K562 (cell line): ENCODE measurements at regions not wholly inside any gene's neighbourhood (a gene's known extent, or its start where the extent isn't known, plus 50 kb on each side); places are given as distances from the start of the nearest gene placed in this dataset.

Source experiments
- CREB3 ChIP-seq: fragments of 450-650 bp; conservative IDR thresholded peaks from 2 replicates; pipeline ENCODE4 v1.6.1; 2016; ENCODE audit warnings: missing genetic modification characterization, low read depth, mild to moderate bottlenecking, missing compliant biosample characterization, moderate library complexity
- CTCF ChIP-seq, 3 experiments: IDR thresholded peaks in 2 of 3; conservative IDR thresholded peaks in 1 of 3; 2 replicates each; pipeline ENCODE4 v1.5.1; 2011 to 2012; ENCODE audit warnings: low read length in 3 of 3, mild to moderate bottlenecking in 3 of 3, control low read depth in 2 of 3, improper control_type of control experiment in 1 of 3, inconsistent platforms in 1 of 3, low read depth in 1 of 3, mixed read lengths in 1 of 3, moderate library complexity in 1 of 3; ENCODE audit not compliant: insufficient read depth in 2 of 3
- GTF2F1 ChIP-seq: IDR thresholded peaks from 2 replicates; pipeline ENCODE4 v1.6.1; 2011; ENCODE audit warnings: low read depth, low read length, improper control_type of control experiment
- HDAC6 ChIP-seq: IDR thresholded peaks from 2 replicates; pipeline ENCODE4 v1.6.1; 2012; ENCODE audit warnings: low read depth, mild to moderate bottlenecking, control low read depth, inconsistent platforms, low read length, moderate library complexity
- JUND ChIP-seq, 2 experiments: IDR thresholded peaks; 2 replicates in 1 of 2; 3 replicates in 1 of 2; pipeline ENCODE4 v1.6.1; 2011; ENCODE audit warnings: borderline replicate concordance in 2 of 2, low read depth in 2 of 2, low read length in 2 of 2, improper control_type of control experiment in 1 of 2, missing biosample characterization in 1 of 2, missing genetic modification characterization in 1 of 2, missing genetic modification reagents in 1 of 2
- PHF20 ChIP-seq: fragments of 450-650 bp; IDR thresholded peaks from 2 replicates; pipeline ENCODE4 v1.6.1; 2018; ENCODE audit not compliant: partially characterized antibody
- RAD21 ChIP-seq, 2 experiments: fragments of 250-450 bp in 1 of 2; fragments of 450-650 bp in 1 of 2; sonication (Bioruptor Pico) in 1 of 2; formaldehyde crosslinking in 1 of 2; IDR thresholded peaks in 1 of 2; conservative IDR thresholded peaks in 1 of 2; 2 replicates each; pipeline versions ENCODE4 v1.4.0 to v1.8.0; 2020 to 2022; ENCODE audit warnings: mild to moderate bottlenecking in 2 of 2, moderate library complexity in 1 of 2
- SNAPC5 ChIP-seq: fragments of 250-450 bp; sonication (Bioruptor Pico); IDR thresholded peaks from 2 replicates; pipeline ENCODE4 v1.8.0; 2021; ENCODE audit warnings: moderate library complexity, mild to moderate bottlenecking, inconsistent platforms
- ZNF174 ChIP-seq: fragments of 250-450 bp; sonication (Bioruptor Pico); IDR thresholded peaks from 2 replicates; pipeline ENCODE4 v1.4.0; 2020; ENCODE audit warnings: mild to moderate bottlenecking
- ZNF347 ChIP-seq: fragments of 450-650 bp; formaldehyde crosslinking; IDR thresholded peaks from 2 replicates; pipeline ENCODE4 v1.4.0; 2020; ENCODE audit warnings: low read depth, mild to moderate bottlenecking, moderate library complexity
- ZNF384 ChIP-seq: IDR thresholded peaks from 2 replicates; pipeline ENCODE4 v1.6.1; 2012; ENCODE audit warnings: low read depth, low read length, improper control_type of control experiment
- ZNF512 ChIP-seq: IDR thresholded peaks from 2 replicates; pipeline ENCODE4 v1.6.1; 2016; ENCODE audit warnings: missing genetic modification characterization, missing compliant biosample characterization
- ZSCAN29 ChIP-seq: fragments of 450-650 bp; IDR thresholded peaks from 2 replicates; pipeline ENCODE4 v1.6.1; 2017

DNA sequence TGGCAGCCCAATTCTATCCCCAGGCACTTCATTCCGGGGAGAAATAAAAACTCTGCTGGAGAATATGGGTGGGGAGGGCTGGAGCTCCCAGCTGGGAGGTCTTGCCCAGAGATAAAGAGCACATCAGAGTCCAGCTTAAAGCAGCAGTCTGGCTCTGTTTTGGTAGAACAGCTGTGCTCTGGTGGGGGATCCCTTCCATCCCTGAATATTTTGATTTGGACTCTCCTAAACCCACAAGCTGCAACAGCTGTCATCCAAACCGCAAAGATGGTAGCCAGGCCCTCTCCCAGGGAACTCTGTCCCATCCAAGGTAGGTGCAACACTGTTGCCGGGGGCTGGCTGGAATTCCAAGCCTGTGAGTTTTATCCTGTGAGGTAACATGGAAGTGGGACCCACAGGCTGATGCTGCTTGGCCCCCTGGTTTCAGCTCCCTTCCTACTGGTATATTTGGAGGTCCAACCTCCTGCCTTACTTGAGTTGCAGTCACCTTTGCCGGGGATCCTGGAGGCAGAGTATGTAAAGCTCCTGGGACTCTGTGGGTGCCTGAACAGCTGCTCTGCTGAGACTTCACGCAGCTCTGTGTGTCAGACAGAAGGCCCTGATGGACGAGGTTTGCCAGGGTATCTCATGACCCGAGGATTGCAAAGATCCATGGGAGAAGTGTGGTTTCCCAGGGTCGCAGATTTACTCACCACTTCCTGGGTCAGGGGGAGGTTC, 203.5 kb upstream of the ITM2A start:
- TF ChIP-seq ZSCAN29 (no peak), JUND (IDR thresholded peaks at IDR 0.05; ENCODE audit: borderline replicate concordance, low read depth, low read length) (no peak), JUND (tag; IDR thresholded peaks at IDR 0.05; ENCODE audit: borderline replicate concordance, low read depth, low read length) (no peak), ZNF512 (tag) (no peak), CTCF (IDR thresholded peaks at IDR 0.05 in 2 of 3, conservative IDR thresholded peaks at IDR 0.05 in 1 of 3; ENCODE audit: insufficient read depth in 2 of 3, low read depth in 1 of 3, low read length in 3 of 3) (no peak), PHF20 (no peak), ZNF347 (CRISPR knock-in tag) (no peak), ZNF384 (no peak), RAD21 (CRISPR knock-in tag; conservative IDR thresholded peaks at IDR 0.05 in 1 of 2, IDR thresholded peaks at IDR 0.05 in 1 of 2) (no peak), ZNF174 (CRISPR knock-in tag) (no peak), CREB3 (tag) (no peak), HDAC6 (no peak), GTF2F1 (no peak), SNAPC5 (no peak)
